ENCODE measurements at regions not wholly inside any gene's neighbourhood (a gene's known extent, or its start where the extent isn't known, plus 50 kb on each side); places are given as distances from the start of the nearest gene placed in this dataset.
"Not testable (repeated sequence)": the region's sequence is repeated elsewhere in the genome, so short reads cannot be mapped to it uniquely, and the experiment has no call there.

- H3K4me3 ChIP-seq (ENCODE audit: low read length), result no peak overlapping the region
- no peaks in the 10 kb centered on the region for H3K27me3 ChIP-seq (ENCODE audit: insufficient read depth, low read depth, low read length)
- no peaks in the 10 kb centered on the region for H3K36me3 ChIP-seq (ENCODE audit: insufficient read depth, low read length)
- H2AFZ ChIP-seq (ENCODE audit: low read depth, low read length), result no peak overlapping the region
- no peak overlapping the region for H3K4me2 ChIP-seq (ENCODE audit: low read length)
- no peaks in the 10 kb centered on the region for H3F3A ChIP-seq (ENCODE audit: insufficient read depth, low read length, poor library complexity, severe bottlenecking)
- H3K9me2 ChIP-seq (ENCODE audit: insufficient read depth, low read length), result no peaks in the 10 kb centered on the region
- no peaks in the 10 kb centered on the region for H4K20me1 ChIP-seq (ENCODE audit: insufficient read depth)
- no peak overlapping the region for H3K27ac ChIP-seq (ENCODE audit: low read length)
- TF ChIP-seq EP300 (conservative IDR thresholded peaks at IDR 0.05; ENCODE audit: poor library complexity, severe bottlenecking) (no peak), MXI1 (conservative IDR thresholded peaks at IDR 0.05; ENCODE audit: poor library complexity, severe bottlenecking) (no peak), EZH2 (IDR thresholded peaks at IDR 0.05; ENCODE audit: borderline replicate concordance, insufficient read depth, low read length, poor library complexity, severe bottlenecking) (no peak), RAD21 (conservative IDR thresholded peaks at IDR 0.05) (no peak), POLR2AphosphoS5 (IDR thresholded peaks at IDR 0.05) (no peak), SMC3 (conservative IDR thresholded peaks at IDR 0.05; ENCODE audit: poor library complexity) (no peak), TAF1 (IDR thresholded peaks at IDR 0.05; ENCODE audit: low read depth) (no peak)
- TF ChIP-seq, protein P1, sequence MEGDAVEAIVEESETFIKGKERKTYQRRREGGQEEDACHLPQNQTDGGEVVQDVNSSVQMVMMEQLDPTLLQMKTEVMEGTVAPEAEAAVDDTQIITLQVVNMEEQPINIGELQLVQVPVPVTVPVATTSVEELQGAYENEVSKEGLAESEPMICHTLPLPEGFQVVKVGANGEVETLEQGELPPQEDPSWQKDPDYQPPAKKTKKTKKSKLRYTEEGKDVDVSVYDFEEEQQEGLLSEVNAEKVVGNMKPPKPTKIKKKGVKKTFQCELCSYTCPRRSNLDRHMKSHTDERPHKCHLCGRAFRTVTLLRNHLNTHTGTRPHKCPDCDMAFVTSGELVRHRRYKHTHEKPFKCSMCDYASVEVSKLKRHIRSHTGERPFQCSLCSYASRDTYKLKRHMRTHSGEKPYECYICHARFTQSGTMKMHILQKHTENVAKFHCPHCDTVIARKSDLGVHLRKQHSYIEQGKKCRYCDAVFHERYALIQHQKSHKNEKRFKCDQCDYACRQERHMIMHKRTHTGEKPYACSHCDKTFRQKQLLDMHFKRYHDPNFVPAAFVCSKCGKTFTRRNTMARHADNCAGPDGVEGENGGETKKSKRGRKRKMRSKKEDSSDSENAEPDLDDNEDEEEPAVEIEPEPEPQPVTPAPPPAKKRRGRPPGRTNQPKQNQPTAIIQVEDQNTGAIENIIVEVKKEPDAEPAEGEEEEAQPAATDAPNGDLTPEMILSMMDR (IDR thresholded peaks at IDR 0.05; ENCODE audit: poor library complexity, severe bottlenecking), result no peak
- TF ChIP-seq, protein P2, sequence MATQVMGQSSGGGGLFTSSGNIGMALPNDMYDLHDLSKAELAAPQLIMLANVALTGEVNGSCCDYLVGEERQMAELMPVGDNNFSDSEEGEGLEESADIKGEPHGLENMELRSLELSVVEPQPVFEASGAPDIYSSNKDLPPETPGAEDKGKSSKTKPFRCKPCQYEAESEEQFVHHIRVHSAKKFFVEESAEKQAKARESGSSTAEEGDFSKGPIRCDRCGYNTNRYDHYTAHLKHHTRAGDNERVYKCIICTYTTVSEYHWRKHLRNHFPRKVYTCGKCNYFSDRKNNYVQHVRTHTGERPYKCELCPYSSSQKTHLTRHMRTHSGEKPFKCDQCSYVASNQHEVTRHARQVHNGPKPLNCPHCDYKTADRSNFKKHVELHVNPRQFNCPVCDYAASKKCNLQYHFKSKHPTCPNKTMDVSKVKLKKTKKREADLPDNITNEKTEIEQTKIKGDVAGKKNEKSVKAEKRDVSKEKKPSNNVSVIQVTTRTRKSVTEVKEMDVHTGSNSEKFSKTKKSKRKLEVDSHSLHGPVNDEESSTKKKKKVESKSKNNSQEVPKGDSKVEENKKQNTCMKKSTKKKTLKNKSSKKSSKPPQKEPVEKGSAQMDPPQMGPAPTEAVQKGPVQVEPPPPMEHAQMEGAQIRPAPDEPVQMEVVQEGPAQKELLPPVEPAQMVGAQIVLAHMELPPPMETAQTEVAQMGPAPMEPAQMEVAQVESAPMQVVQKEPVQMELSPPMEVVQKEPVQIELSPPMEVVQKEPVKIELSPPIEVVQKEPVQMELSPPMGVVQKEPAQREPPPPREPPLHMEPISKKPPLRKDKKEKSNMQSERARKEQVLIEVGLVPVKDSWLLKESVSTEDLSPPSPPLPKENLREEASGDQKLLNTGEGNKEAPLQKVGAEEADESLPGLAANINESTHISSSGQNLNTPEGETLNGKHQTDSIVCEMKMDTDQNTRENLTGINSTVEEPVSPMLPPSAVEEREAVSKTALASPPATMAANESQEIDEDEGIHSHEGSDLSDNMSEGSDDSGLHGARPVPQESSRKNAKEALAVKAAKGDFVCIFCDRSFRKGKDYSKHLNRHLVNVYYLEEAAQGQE (IDR thresholded peaks at IDR 0.05; ENCODE audit: borderline replicate concordance), result no peak
- no peaks in the 10 kb centered on the region for H3K79me2 ChIP-seq (replicated peaks; ENCODE audit: insufficient read depth, low read length)
- H3K9me3 ChIP-seq (ENCODE audit: low read length), result no peaks in the 10 kb centered on the region
- H3K9ac ChIP-seq (ENCODE audit: low read length), result no peak overlapping the region
Measured at GRCh38 chr6:130503146-130503545, 137.3 kb downstream of the TMEM200A start.

- no peak overlapping the region for H3K9ac ChIP-seq (ENCODE audit: low read length)
- no peak overlapping the region for H3K4me2 ChIP-seq (ENCODE audit: low read length)
- no peaks in the 10 kb centered on the region for H3K36me3 ChIP-seq (ENCODE audit: insufficient read depth, low read length)
- no peak overlapping the region for H3K27ac ChIP-seq (ENCODE audit: low read length)
- H3K27me3 ChIP-seq (ENCODE audit: insufficient read depth, low read depth, low read length), result no peaks in the 10 kb centered on the region
- no peaks in the 10 kb centered on the region for H3K79me2 ChIP-seq (replicated peaks; ENCODE audit: insufficient read depth, low read length)
- TF ChIP-seq, protein P2 (IDR thresholded peaks at IDR 0.05; ENCODE audit: borderline replicate concordance), result no peak
- no peak for TF ChIP-seq MXI1 (conservative IDR thresholded peaks at IDR 0.05; ENCODE audit: poor library complexity, severe bottlenecking)
- TF ChIP-seq EP300 (conservative IDR thresholded peaks at IDR 0.05; ENCODE audit: poor library complexity, severe bottlenecking), result no peak
- TF ChIP-seq TAF1 (IDR thresholded peaks at IDR 0.05; ENCODE audit: low read depth), result no peak
- no peak for TF ChIP-seq RAD21 (conservative IDR thresholded peaks at IDR 0.05)
- no peak for TF ChIP-seq POLR2AphosphoS5 (IDR thresholded peaks at IDR 0.05)
- no peak overlapping the region for H3K4me3 ChIP-seq (ENCODE audit: low read length)
- H4K20me1 ChIP-seq (ENCODE audit: insufficient read depth), result no peaks in the 10 kb centered on the region
- H3K9me2 ChIP-seq (ENCODE audit: insufficient read depth, low read length), result no peaks in the 10 kb centered on the region
- no peaks in the 10 kb centered on the region for H3F3A ChIP-seq (ENCODE audit: insufficient read depth, low read length, poor library complexity, severe bottlenecking)
- H2AFZ ChIP-seq (ENCODE audit: low read depth, low read length), result no peak overlapping the region
- no peaks in the 10 kb centered on the region for H3K9me3 ChIP-seq (ENCODE audit: low read length)
Measured at GRCh38 chr6:130505808-130506598, 140.2 kb downstream of the TMEM200A start.

DNA sequence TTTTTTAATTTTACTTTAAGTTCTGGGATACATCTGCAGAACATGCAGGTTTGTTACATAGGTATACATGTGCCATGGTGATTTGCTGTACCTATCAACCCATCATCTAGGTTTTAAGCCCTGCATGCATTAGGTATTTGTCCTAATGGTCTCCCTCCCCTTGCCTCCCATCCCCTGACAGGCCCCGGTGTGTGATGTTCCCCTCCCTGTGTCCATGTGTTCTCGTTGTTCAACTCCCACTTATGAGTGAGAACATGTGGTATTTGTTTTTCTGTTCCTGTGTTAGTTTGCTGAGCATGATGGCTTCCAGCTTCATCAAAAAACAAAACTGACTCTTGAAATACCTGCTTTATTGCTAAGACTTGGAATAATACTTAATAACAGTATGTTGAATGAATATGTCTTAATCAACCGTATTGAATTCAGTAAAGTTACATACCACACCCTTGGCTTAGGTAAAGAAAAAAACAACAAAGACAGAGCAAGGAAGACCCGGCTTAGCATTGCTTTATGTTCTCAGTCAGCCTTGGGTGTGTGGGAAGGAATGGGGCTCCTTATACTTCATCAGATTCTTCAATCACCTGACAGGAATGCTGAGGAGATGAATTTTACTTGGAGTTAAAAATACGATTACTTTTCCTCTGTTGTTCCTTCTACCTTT, 141.3 kb downstream of the TMEM200A start:
- H3K27ac ChIP-seq (ENCODE audit: low read length); H2AFZ ChIP-seq (ENCODE audit: low read depth, low read length); H4K20me1 ChIP-seq (ENCODE audit: insufficient read depth); H3K9me3 ChIP-seq (ENCODE audit: low read length); H3F3A ChIP-seq (ENCODE audit: insufficient read depth, low read length, poor library complexity, severe bottlenecking); H3K36me3 ChIP-seq (ENCODE audit: insufficient read depth, low read length); H3K79me2 ChIP-seq (replicated peaks; ENCODE audit: insufficient read depth, low read length); H3K4me3 ChIP-seq (ENCODE audit: low read length); H3K4me2 ChIP-seq (ENCODE audit: low read length); H3K9me2 ChIP-seq (ENCODE audit: insufficient read depth, low read length); H3K9ac ChIP-seq (ENCODE audit: low read length); H3K27me3 ChIP-seq (ENCODE audit: insufficient read depth, low read depth, low read length): not testable (repeated sequence)

Data from neural cell (in vitro differentiated cells).